ENCODE measurements at regions not wholly inside any gene's neighbourhood (a gene's known extent, or its start where the extent isn't known, plus 50 kb on each side); places are given as distances from the start of the nearest gene placed in this dataset.

- TF ChIP-seq CTCF (conservative IDR thresholded peaks at IDR 0.05; ENCODE audit: low read length) (no peak), EZH2phosphoT487 (IDR thresholded peaks at IDR 0.05; ENCODE audit: borderline replicate concordance, low read depth, low read length) (no peak)
Measured at GRCh38 chr15:39030291-39031070, 465.9 kb upstream of the RASGRP1 start.

All from OCI-LY7 (cell line).